ENCODE measurements at regions not wholly inside any gene's neighbourhood (a gene's known extent, or its start where the extent isn't known, plus 50 kb on each side); places are given as distances from the start of the nearest gene placed in this dataset.

GRCh38 chr2:224213396-224213795 lies 174.3 kb upstream of the SERPINE2 start:
- Mint-ChIP-seq H3K27ac (no peak overlapping the region), H3K4me3 (no peak overlapping the region), H3K27me3 (ENCODE audit: low read depth in 3 of 3) (peaks cover 0 to 6% (median 2%) of the 10 kb centered on the region in 3 donors), H3K36me3 (no peaks in the 10 kb centered on the region), H3K4me1 (no peaks in the 10 kb centered on the region), H3K9me3 (no peaks in the 10 kb centered on the region)
- no peak for DNase-seq

GRCh38 chr2:224211791-224212190 lies 172.7 kb upstream of the SERPINE2 start:
- Mint-ChIP-seq H3K9me3 (no peaks in the 10 kb centered on the region), H3K36me3 (no peaks in the 10 kb centered on the region), H3K27me3 (ENCODE audit: low read depth in 3 of 3) (peaks cover 1 to 4% (median 2%) of the 10 kb centered on the region in 3 donors), H3K4me1 (no peaks in the 10 kb centered on the region), H3K27ac (no peak overlapping the region), H3K4me3 (no peak overlapping the region)
- no peak for DNase-seq

GRCh38 chr2:224211181-224211480 lies 172.0 kb upstream of the SERPINE2 start:
- H3K27ac Mint-ChIP-seq: no peak overlapping the region
- no peak overlapping the region for H3K4me3 Mint-ChIP-seq
- no peaks in the 10 kb centered on the region for H3K36me3 Mint-ChIP-seq
- H3K9me3 Mint-ChIP-seq: no peaks in the 10 kb centered on the region
- peaks cover 2% of the 10 kb centered on the region in 3 donors for H3K27me3 Mint-ChIP-seq (ENCODE audit: low read depth in 3 of 3)
- no peaks in the 10 kb centered on the region for H3K4me1 Mint-ChIP-seq
- no peak for DNase-seq

DNA sequence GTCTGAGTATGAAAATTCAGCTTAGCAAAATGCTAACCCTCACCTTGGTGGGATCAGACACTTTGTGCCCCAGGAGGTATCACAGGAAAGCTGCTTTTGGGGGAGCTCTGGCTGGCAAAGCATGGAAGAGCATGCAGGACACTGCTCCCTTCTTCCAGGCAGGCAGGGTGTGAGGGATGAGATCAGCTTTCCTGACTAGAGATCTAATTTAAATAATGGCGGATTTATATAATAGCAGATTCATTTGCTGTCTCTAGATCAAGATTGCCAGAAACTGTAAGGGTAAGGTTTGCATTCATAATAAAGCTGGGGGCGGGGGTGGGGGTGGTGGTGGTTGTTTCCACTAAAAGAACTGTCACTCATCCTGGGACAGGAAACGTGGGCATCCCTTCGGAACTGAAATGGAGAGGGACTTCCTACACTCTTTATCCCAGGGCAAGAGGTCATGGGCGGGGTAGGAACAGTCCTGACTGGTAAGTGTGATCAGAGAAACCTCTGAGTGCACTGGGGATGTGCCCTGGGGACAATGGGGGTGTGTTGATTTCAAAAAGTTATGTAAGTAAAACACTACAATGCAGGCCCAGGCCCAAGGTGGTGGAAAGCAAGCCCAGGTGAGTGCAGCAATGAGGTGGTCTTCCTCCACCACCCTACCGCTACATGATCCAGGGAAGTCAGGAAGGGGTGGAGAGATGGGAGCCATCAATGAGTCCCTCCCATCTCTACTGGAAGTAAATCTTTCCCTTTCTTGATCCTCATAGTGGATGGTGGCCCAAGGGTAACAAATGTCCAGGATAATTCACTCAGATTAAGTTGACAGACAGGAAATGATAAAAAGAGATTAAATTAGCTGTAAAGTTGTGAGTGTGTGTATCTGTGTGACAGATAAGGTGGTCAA lies 171.4 kb upstream of the SERPINE2 start:
- Mint-ChIP-seq H3K27ac (no peak overlapping the region), H3K4me3 (no peak overlapping the region), H3K36me3 (no peaks in the 10 kb centered on the region), H3K4me1 (no peaks in the 10 kb centered on the region), H3K27me3 (ENCODE audit: low read depth in 3 of 3) (peaks cover 2% of the 10 kb centered on the region in 3 donors), H3K9me3 (no peaks in the 10 kb centered on the region)
- no peak for DNase-seq

DNA sequence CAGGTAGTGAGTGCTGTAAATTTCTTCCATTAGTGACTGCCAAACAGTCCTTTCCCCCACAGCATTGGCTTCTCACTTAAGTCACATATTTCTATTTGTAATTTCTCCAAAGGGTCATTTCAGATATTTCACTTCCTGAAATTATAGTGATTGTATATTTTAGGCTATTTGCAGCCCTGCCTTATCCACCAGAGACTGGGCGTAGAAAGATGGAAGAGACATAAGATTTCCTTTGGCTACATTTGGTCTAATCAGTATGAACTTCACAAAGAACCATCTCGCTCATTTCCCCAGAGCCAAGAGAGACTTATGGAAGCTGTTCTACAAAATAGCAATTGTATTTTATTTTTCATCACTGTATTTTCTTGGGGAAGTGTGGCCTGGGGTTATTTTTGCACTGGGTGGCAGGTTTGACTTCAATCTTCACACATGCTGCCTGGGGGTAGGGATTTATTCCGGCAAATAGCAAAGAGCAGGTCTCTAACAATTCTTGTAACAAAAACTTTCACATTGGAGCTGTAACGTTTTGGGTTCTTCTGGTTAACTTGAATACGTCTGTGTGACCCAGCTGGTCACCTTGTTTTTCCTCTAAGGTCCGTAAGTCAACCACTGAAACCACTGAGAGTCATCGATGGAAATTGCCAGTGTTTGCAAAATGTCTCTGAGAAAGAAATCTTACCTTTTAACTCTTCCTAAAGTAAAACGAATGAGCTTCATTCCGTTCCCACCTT lies 170.6 kb upstream of the SERPINE2 start:
- Mint-ChIP-seq H3K27me3 (ENCODE audit: low read depth in 3 of 3) (peaks cover 0 to 2% (median 2%) of the 10 kb centered on the region in 3 donors), H3K9me3 (no peaks in the 10 kb centered on the region), H3K4me1 (no peaks in the 10 kb centered on the region), H3K36me3 (no peaks in the 10 kb centered on the region), H3K27ac (no peak overlapping the region), H3K4me3 (no peak overlapping the region)
- DNase-seq: no peak

DNA sequence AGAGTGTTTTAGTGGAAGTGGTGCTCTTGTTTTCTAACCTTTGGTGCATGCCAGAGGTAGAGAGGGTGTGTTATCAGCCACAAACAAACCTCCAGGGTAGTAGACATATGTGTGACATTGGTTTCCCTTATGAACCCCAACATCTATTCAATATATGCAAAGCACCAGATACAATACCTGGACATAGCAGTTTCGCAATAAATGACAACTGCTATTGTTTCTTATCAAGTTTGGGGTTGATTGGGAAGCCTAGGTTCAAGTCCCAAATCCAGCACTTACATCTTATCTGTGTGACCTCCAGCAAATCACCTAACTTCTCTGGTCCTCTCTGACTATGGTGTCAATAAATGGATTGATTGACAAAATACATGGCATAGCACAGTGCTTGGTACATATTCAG lies 169.4 kb upstream of the SERPINE2 start:
- H3K9me3 Mint-ChIP-seq: no peaks in the 10 kb centered on the region
- H3K36me3 Mint-ChIP-seq: no peaks in the 10 kb centered on the region
- H3K27me3 Mint-ChIP-seq (ENCODE audit: low read depth in 3 of 3): peaks cover 0 to 2% (median 2%) of the 10 kb centered on the region in 3 donors
- no peak overlapping the region for H3K27ac Mint-ChIP-seq
- H3K4me3 Mint-ChIP-seq: no peak overlapping the region
- H3K4me1 Mint-ChIP-seq: no peaks in the 10 kb centered on the region
- DNase-seq: no peak

GRCh38 chr2:224208007-224208406 lies 168.9 kb upstream of the SERPINE2 start:
- DNase-seq: no peak
- no peaks in the 10 kb centered on the region for H3K36me3 Mint-ChIP-seq
- H3K9me3 Mint-ChIP-seq: no peaks in the 10 kb centered on the region
- no peak overlapping the region for H3K27ac Mint-ChIP-seq
- no peak overlapping the region for H3K4me3 Mint-ChIP-seq
- H3K4me1 Mint-ChIP-seq: no peaks in the 10 kb centered on the region
- peaks cover 0 to 2% (median 2%) of the 10 kb centered on the region in 3 donors for H3K27me3 Mint-ChIP-seq (ENCODE audit: low read depth in 3 of 3)

GRCh38 chr2:224206816-224207215 lies 167.7 kb upstream of the SERPINE2 start:
- Mint-ChIP-seq H3K27ac (no peak overlapping the region), H3K4me1 (no peaks in the 10 kb centered on the region), H3K9me3 (no peaks in the 10 kb centered on the region), H3K27me3 (ENCODE audit: low read depth in 3 of 3) (peaks cover 0 to 2% (median 2%) of the 10 kb centered on the region in 3 donors), H3K36me3 (no peaks in the 10 kb centered on the region), H3K4me3 (no peak overlapping the region)
- no peak for DNase-seq

GRCh38 chr2:224202281-224202865 lies 163.3 kb upstream of the SERPINE2 start:
- peaks cover 0 to 5% (median 2%) of the 10 kb centered on the region in 3 donors for H3K27me3 Mint-ChIP-seq (ENCODE audit: low read depth in 3 of 3)
- no peak overlapping the region for H3K27ac Mint-ChIP-seq
- H3K4me3 Mint-ChIP-seq: no peak overlapping the region
- H3K4me1 Mint-ChIP-seq: no peaks in the 10 kb centered on the region
- H3K9me3 Mint-ChIP-seq: no peaks in the 10 kb centered on the region
- no peaks in the 10 kb centered on the region for H3K36me3 Mint-ChIP-seq
- no peak for DNase-seq

GRCh38 chr2:224198436-224198835 lies 159.3 kb upstream of the SERPINE2 start:
- no peaks in the 10 kb centered on the region for H3K36me3 Mint-ChIP-seq
- no peaks in the 10 kb centered on the region for H3K4me1 Mint-ChIP-seq
- H3K9me3 Mint-ChIP-seq: peaks cover 0 to 5% (median 0%) of the 10 kb centered on the region in 6 donors
- no peak for DNase-seq
- no peak overlapping the region for H3K4me3 Mint-ChIP-seq
- H3K27ac Mint-ChIP-seq: no peak overlapping the region
- H3K27me3 Mint-ChIP-seq (ENCODE audit: low read depth in 3 of 3): peaks cover 5 to 8% (median 6%) of the 10 kb centered on the region in 3 donors

DNA sequence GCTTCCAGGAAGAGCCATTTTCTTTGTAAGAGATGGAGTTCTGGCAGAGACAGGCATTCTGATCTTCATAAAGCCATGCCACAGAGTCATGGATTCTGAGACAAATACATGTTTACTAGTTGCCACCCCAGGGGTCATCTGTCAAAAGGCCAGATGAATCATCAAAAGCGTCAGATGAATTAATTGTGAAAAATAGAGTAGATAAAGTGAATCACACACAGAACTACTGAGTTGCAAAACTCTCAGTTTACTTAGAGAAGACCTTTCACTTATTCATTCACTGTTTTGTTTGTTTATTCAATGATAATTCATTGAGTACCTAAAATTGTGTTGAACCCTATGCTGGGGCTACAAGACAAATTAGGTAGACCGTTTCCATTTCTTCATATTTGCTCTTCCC lies 157.7 kb upstream of the SERPINE2 start:
- H3K4me1 Mint-ChIP-seq: no peaks in the 10 kb centered on the region
- peaks cover 5 to 8% (median 6%) of the 10 kb centered on the region in 3 donors for H3K27me3 Mint-ChIP-seq (ENCODE audit: low read depth in 3 of 3)
- no peak overlapping the region for H3K27ac Mint-ChIP-seq
- H3K36me3 Mint-ChIP-seq: no peaks in the 10 kb centered on the region
- no peak for DNase-seq
- peaks cover 0 to 5% (median 0%) of the 10 kb centered on the region in 6 donors for H3K9me3 Mint-ChIP-seq
- no peak overlapping the region for H3K4me3 Mint-ChIP-seq

GRCh38 chr2:224195925-224196571 lies 157.0 kb upstream of the SERPINE2 start:
- no peak for DNase-seq
- Mint-ChIP-seq H3K9me3 (peaks cover 0 to 5% (median 0%) of the 10 kb centered on the region in 6 donors), H3K4me1 (no peaks in the 10 kb centered on the region), H3K27me3 (ENCODE audit: low read depth in 3 of 3) (peaks cover 5 to 8% (median 6%) of the 10 kb centered on the region in 3 donors), H3K27ac (no peak overlapping the region), H3K36me3 (no peaks in the 10 kb centered on the region), H3K4me3 (no peak overlapping the region)

DNA sequence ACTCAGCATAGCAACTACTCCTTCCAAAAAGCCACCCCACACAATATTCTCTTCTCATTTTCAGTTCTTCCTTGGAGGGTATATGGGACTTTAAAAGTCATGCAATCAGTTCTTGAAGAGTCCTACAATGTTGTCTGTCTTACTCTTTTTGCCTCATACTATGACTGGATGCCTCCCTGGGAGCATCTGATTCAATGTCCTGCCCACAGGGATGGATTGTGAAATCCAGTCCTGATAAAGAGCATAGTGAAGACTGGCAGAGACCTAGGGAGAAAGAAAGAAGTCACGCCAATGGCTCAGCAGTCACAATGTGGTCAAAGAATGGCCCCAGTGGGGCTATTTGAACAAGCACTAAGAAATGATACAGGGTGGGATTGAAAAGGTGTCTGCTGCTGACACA lies 155.1 kb upstream of the SERPINE2 start:
- no peak overlapping the region for H3K27ac Mint-ChIP-seq
- H3K36me3 Mint-ChIP-seq: no peaks in the 10 kb centered on the region
- no peak overlapping the region for H3K4me3 Mint-ChIP-seq
- H3K4me1 Mint-ChIP-seq: no peaks in the 10 kb centered on the region
- H3K9me3 Mint-ChIP-seq: peaks cover 0 to 5% (median 0%) of the 10 kb centered on the region in 6 donors
- peaks cover 3 to 6% (median 5%) of the 10 kb centered on the region in 3 donors for H3K27me3 Mint-ChIP-seq (ENCODE audit: low read depth in 3 of 3)
- DNase-seq: no peak

- Mint-ChIP-seq H3K27ac (no peak overlapping the region), H3K4me3 (no peak overlapping the region), H3K9me3 (peaks cover 0 to 5% (median 2%) of the 10 kb centered on the region in 6 donors), H3K27me3 (ENCODE audit: low read depth in 3 of 3) (peaks cover 3 to 6% (median 5%) of the 10 kb centered on the region in 3 donors), H3K4me1 (no peaks in the 10 kb centered on the region), H3K36me3 (no peaks in the 10 kb centered on the region)
- no peak for DNase-seq
Observed at GRCh38 chr2:224191465-224191864, 152.4 kb upstream of the SERPINE2 start.

All from immature natural killer cell (primary cell).